Endothelial cell of umbilical vein (primary cell): ENCODE measurements at regions not wholly inside any gene's neighbourhood (a gene's known extent, or its start where the extent isn't known, plus 50 kb on each side); places are given as distances from the start of the nearest gene placed in this dataset.

ENCODE experiments used
- BruUV-seq: library from RNA; stranded (reverse); fragments of 400-500 nt; replicated peaks from 2 replicates; lab custom pipeline; 2021; lab: Mats Ljungman, UMichigan
- CTCF ChIA-PET: fragments of 300-600, 350-600 bp; sonication (Branson Sonifier 250); formaldehyde crosslinking; loops from one replicate; lab custom pipeline; 2021; ENCODE audit warnings: antibody characterized with exemption, inconsistent platforms; lab: Charles Lee
- POLR2A ChIA-PET: fragments of 300-600, 350-600 bp; sonication (Branson Sonifier 250); formaldehyde crosslinking; loops from one replicate; lab custom pipeline; 2021; ENCODE audit warnings: antibody characterized with exemption, inconsistent platforms; lab: Charles Lee
- DNase-seq: peaks from one replicate; pipeline ENCODE4 v3.0.0-alpha.2; 2011; ENCODE audit warnings: low read depth, low spot score
- FAIRE-seq: peaks from 2 replicates; lab custom pipeline; 2011; peaks lifted over from hg19 to GRCh38; lab: Jason Lieb, UNC
- H2AFZ ChIP-seq: 2 replicates; pipeline ENCODE4 v1.6.0; 2012; ENCODE audit warnings: low read depth, low read length, control low read depth, inconsistent platforms
- H3K27ac ChIP-seq: 2 replicates; pipeline ENCODE4 v1.5.1; 2011; ENCODE audit warnings: low read depth, mild to moderate bottlenecking, control low read depth, low read length, moderate library complexity; ENCODE audit not compliant: insufficient read depth
- H3K27me3 ChIP-seq, 2 experiments: 2 replicates each; pipeline versions ENCODE4 v1.6.0 to v1.6.1; 2011; ENCODE audit warnings: low read length in 2 of 2, mixed read lengths in 1 of 2; ENCODE audit not compliant: control insufficient read depth in 2 of 2, insufficient read depth in 2 of 2
- H3K36me3 ChIP-seq, 2 experiments: 2 replicates in 1 of 2; 3 replicates in 1 of 2; pipeline ENCODE4 v1.5.1; 2011; ENCODE audit warnings: low read length in 2 of 2, mild to moderate bottlenecking in 1 of 2, moderate library complexity in 1 of 2; ENCODE audit not compliant: control insufficient read depth in 2 of 2, insufficient read depth in 2 of 2; ENCODE audit errors: extremely low read depth in 1 of 2
- H3K4me1 ChIP-seq: 3 replicates; pipeline ENCODE4 v1.5.1; 2011; ENCODE audit warnings: mild to moderate bottlenecking, low read length; ENCODE audit not compliant: control insufficient read depth, insufficient read depth; ENCODE audit errors: extremely low read depth
- H3K4me2 ChIP-seq: 2 replicates; pipeline ENCODE4 v1.6.1; 2011; ENCODE audit warnings: low read length, control low read depth, mixed read lengths; ENCODE audit not compliant: insufficient read depth
- H3K4me3 ChIP-seq, 3 experiments: fragments of 200-600 bp in 1 of 3; sonication (generic), shearing (Covaris generic) in 1 of 3; replicated peaks in 1 of 3; 2 replicates each; pipeline ENCODE4 v1.5.1; 2011 to 2016; ENCODE audit warnings: control low read depth in 3 of 3, low read length in 3 of 3, mild to moderate bottlenecking in 2 of 3, inconsistent platforms in 1 of 3, low read depth in 1 of 3, moderate library complexity in 1 of 3; ENCODE audit not compliant: insufficient read depth in 1 of 3
- H3K79me2 ChIP-seq: 2 replicates; pipeline ENCODE4 v1.6.0; 2012; ENCODE audit warnings: low read length, inconsistent platforms; ENCODE audit not compliant: control insufficient read depth, insufficient read depth
- H3K9ac ChIP-seq: replicated peaks from 2 replicates; pipeline ENCODE3; 2011; ENCODE audit warnings: low read length, control low read depth; ENCODE audit not compliant: insufficient read depth; ENCODE audit errors: extremely low read depth
- H3K9me1 ChIP-seq: replicated peaks from 3 replicates; pipeline ENCODE4 v1.6.0; 2011; ENCODE audit warnings: mild to moderate bottlenecking, low read length; ENCODE audit not compliant: control insufficient read depth, insufficient read depth; ENCODE audit errors: extremely low read depth
- H3K9me3 ChIP-seq: replicated peaks from 2 replicates; pipeline ENCODE4 v1.5.1; 2012; ENCODE audit warnings: low read length, inconsistent platforms; ENCODE audit not compliant: control insufficient read depth, insufficient read depth
- H4K20me1 ChIP-seq: replicated peaks from 2 replicates; pipeline ENCODE3; 2011; ENCODE audit warnings: mild to moderate bottlenecking, low read length; ENCODE audit not compliant: control insufficient read depth, insufficient read depth; ENCODE audit errors: extremely low read depth
- CTCF ChIP-seq, 2 donors: IDR thresholded peaks; 1 replicate in 1 of 2; 2 replicates in 1 of 2; pipeline ENCODE4 v1.5.1; 2011; ENCODE audit warnings: low read length in 2 of 2, mild to moderate bottlenecking in 2 of 2, moderate library complexity in 2 of 2, control low read depth in 1 of 2, inconsistent platforms in 1 of 2, low read depth in 1 of 2; ENCODE audit not compliant: insufficient read depth in 1 of 2; ENCODE audit errors: extremely low read depth in 1 of 2
- EZH2 ChIP-seq: IDR thresholded peaks from 2 replicates; pipeline ENCODE4 v1.6.1; 2012; ENCODE audit warnings: borderline replicate concordance, low read depth, mild to moderate bottlenecking, moderate library complexity, low read length, inconsistent platforms; ENCODE audit not compliant: severe bottlenecking
- GATA2 ChIP-seq: IDR thresholded peaks from 2 replicates; pipeline ENCODE4 v1.7.0; 2011; ENCODE audit warnings: low read depth, mild to moderate bottlenecking, moderate library complexity, mixed read lengths, low read length; ENCODE audit not compliant: insufficient read length, insufficient read depth
- JUN ChIP-seq: IDR thresholded peaks from 2 replicates; pipeline ENCODE4 v1.6.1; 2011; ENCODE audit warnings: borderline replicate concordance, low read depth; ENCODE audit not compliant: insufficient read length, insufficient read depth
- MAX ChIP-seq: IDR thresholded peaks from 2 replicates; pipeline ENCODE4 v1.6.1; 2011; ENCODE audit not compliant: insufficient read depth, insufficient read length
- MYC ChIP-seq: IDR thresholded peaks from one replicate; pipeline ENCODE4 v1.6.1; 2011; ENCODE audit warnings: mild to moderate bottlenecking, low read depth, low read length
- POLR2A ChIP-seq: IDR thresholded peaks from 2 replicates; pipeline ENCODE4 v1.6.1; 2012; ENCODE audit warnings: low read depth, mild to moderate bottlenecking, control low read depth, low read length
- POLR2AphosphoS5 ChIP-seq: IDR thresholded peaks from 2 replicates; pipeline ENCODE4 v1.6.1; 2012; ENCODE audit warnings: low read depth, mild to moderate bottlenecking, control low read depth, low read length, moderate library complexity; ENCODE audit not compliant: insufficient read depth
- dilution Hi-C: fragments of 300-500 bp; cut with MboI; formaldehyde crosslinking; loops from one replicate; pipeline ENCODE4 v1.15.0; 2019; ENCODE audit warnings: low sequenced_read_pairs; ENCODE audit not compliant: extremely low pct_ligation_motif_present
- intact Hi-C: fragments of 100-400 bp; cut with micrococcal nuclease; formaldehyde crosslinking; loops from one replicate; pipeline ENCODE4 v1.10.0; 2022

- Histone ChIP-seq H3K79me2 (no peaks in the 10 kb centered on the region), H3K9me1 (no peaks in the 10 kb centered on the region), H3K4me3 (no peak overlapping the region), H3K9ac (no peak overlapping the region), H3K36me3 (no peaks in the 10 kb centered on the region), H2AFZ (no peak overlapping the region), H3K27me3 (no peaks in the 10 kb centered on the region), H4K20me1 (no peaks in the 10 kb centered on the region), H3K9me3 (no peaks in the 10 kb centered on the region), H3K27ac (no peak overlapping the region), H3K4me1 (no peaks in the 10 kb centered on the region), H3K4me2 (no peak overlapping the region)
- dilution Hi-C loops (no loop called here), intact Hi-C loops (no loop called here)
- DNase-seq (no peak), FAIRE-seq (no peak)
- POLR2A ChIA-PET: no interaction called here
- TF ChIP-seq CTCF (IDR thresholded peaks at IDR 0.05; ENCODE audit: extremely low read depth in 1 of 2, insufficient read depth in 1 of 2, low read depth in 1 of 2, low read length in 2 of 2) (no peak), POLR2AphosphoS5 (no peak), JUN (no peak), MYC (no peak), POLR2A (no peak), GATA2 (no peak)
- BruUV-seq: no TSS peak
- CTCF ChIA-PET: no interaction called here
Observed at GRCh38 chr18:65955747-65956146, 204.9 kb downstream of the CDH7 start.

- H3K4me3 ChIP-seq: no peak overlapping the region
- TF ChIP-seq CTCF (IDR thresholded peaks at IDR 0.05; ENCODE audit: extremely low read depth in 1 of 2, insufficient read depth in 1 of 2, low read depth in 1 of 2, low read length in 2 of 2) (no peak), EZH2 (no peak), MAX (no peak)
- no peak overlapping the region for H2AFZ ChIP-seq
- no peaks in the 10 kb centered on the region for H3K27me3 ChIP-seq
- dilution Hi-C loops (no loop called here), intact Hi-C loops (no loop called here)
- no peak overlapping the region for H3K4me2 ChIP-seq
- no peak overlapping the region for H3K9ac ChIP-seq
- FAIRE-seq (no peak), DNase-seq (no peak)
- H3K27ac ChIP-seq: no peak overlapping the region
- no TSS peak for BruUV-seq
- H3K4me1 ChIP-seq: no peaks in the 10 kb centered on the region
- H3K79me2 ChIP-seq: no peaks in the 10 kb centered on the region
- no peaks in the 10 kb centered on the region for H3K36me3 ChIP-seq
- no peaks in the 10 kb centered on the region for H4K20me1 ChIP-seq
- H3K9me3 ChIP-seq: no peaks in the 10 kb centered on the region
- POLR2A ChIA-PET: interaction anchor here (0.6 kb wide), 1 partner anchor 1097 kb away, joined by 8 read pairs; no protein-coding TSS in a partner anchor
- H3K9me1 ChIP-seq: no peaks in the 10 kb centered on the region
- CTCF ChIA-PET: no interaction called here
Observed at GRCh38 chr18:65954372-65954771, 203.6 kb downstream of the CDH7 start.
